Activated B cell treated with CpG ODN at 0.5 μM for 24 hours (primary cell): ENCODE measurements at regions not wholly inside any gene's neighbourhood (a gene's known extent, or its start where the extent isn't known, plus 50 kb on each side); places are given as distances from the start of the nearest gene placed in this dataset.

Experiments used
- ATAC-seq: fragments of 200-7000 bp; cut with Tn5 transposase; one replicate; pipeline ENCODE4 v1.10.0; 2021; ENCODE audit warnings: low read depth, mild to moderate bottlenecking, moderate library complexity
- CTCF ChIA-PET: fragments of 350-600 bp; sonication (Branson Sonifier 250); formaldehyde crosslinking; loops from one replicate; lab custom pipeline; 2021; ENCODE audit warnings: antibody characterized with exemption; lab: Charles Lee
- POLR2A ChIA-PET: fragments of 350-600 bp; sonication (Branson Sonifier 250); formaldehyde crosslinking; loops from one replicate; lab custom pipeline; 2021; ENCODE audit warnings: antibody characterized with exemption; lab: Charles Lee
- DNase-seq: peaks from one replicate; pipeline ENCODE4 v3.0.0; 2022
- H3K27ac Mint-ChIP-seq: one replicate; pipeline ENCODE4 v1.8.0; 2020; ENCODE audit warnings: mixed read lengths
- H3K27me3 Mint-ChIP-seq: one replicate; pipeline ENCODE4 v1.8.0; 2021; ENCODE audit warnings: mixed read lengths
- H3K36me3 Mint-ChIP-seq: one replicate; pipeline ENCODE4 v1.8.0; 2021; ENCODE audit warnings: low read depth, mixed read lengths
- H3K4me1 Mint-ChIP-seq: one replicate; pipeline ENCODE4 v1.8.0; 2021; ENCODE audit warnings: mixed read lengths
- H3K4me3 Mint-ChIP-seq: one replicate; pipeline ENCODE4 v1.8.0; 2020; ENCODE audit warnings: mild to moderate bottlenecking, mixed read lengths
- H3K9me3 Mint-ChIP-seq: one replicate; pipeline ENCODE4 v1.8.0; 2020; ENCODE audit warnings: mixed read lengths
- CTCF ChIP-seq: fragments of 200-600 bp; IDR thresholded peaks from one replicate; pipeline ENCODE4 v1.8.0; 2022; ENCODE audit warnings: antibody characterized with exemption, mild to moderate bottlenecking
- intact Hi-C: fragments of 100-400 bp; cut with micrococcal nuclease; formaldehyde crosslinking; loops from one replicate; pipeline ENCODE4 v1.15.1; 2024

GRCh38 chr13:38617936-38618335, 68.9 kb upstream of the FREM2 start:
- H3K27me3 Mint-ChIP-seq: no peaks in the 10 kb centered on the region
- no peaks in the 10 kb centered on the region for H3K9me3 Mint-ChIP-seq
- H3K4me1 Mint-ChIP-seq: no peaks in the 10 kb centered on the region
- H3K4me3 Mint-ChIP-seq: no peak overlapping the region
- no peaks in the 10 kb centered on the region for H3K36me3 Mint-ChIP-seq
- ChIA-PET CTCF (no interaction called here), POLR2A (no interaction called here)
- no peak for DNase-seq
- no peak for ATAC-seq
- intact Hi-C loops: no loop called here
- no peak for TF ChIP-seq CTCF
- H3K27ac Mint-ChIP-seq: no peak overlapping the region

- intact Hi-C loops: no loop called here
- Mint-ChIP-seq H3K4me3 (no peak overlapping the region), H3K27ac (no peak overlapping the region), H3K27me3 (no peaks in the 10 kb centered on the region), H3K4me1 (no peaks in the 10 kb centered on the region), H3K36me3 (no peaks in the 10 kb centered on the region), H3K9me3 (no peaks in the 10 kb centered on the region)
- TF ChIP-seq CTCF: no peak
- ChIA-PET CTCF (no interaction called here), POLR2A (no interaction called here)
- ATAC-seq (no peak), DNase-seq (no peak)
Observed at GRCh38 chr13:38618336-38618735, 68.5 kb upstream of the FREM2 start.

- Mint-ChIP-seq H3K36me3 (no peaks in the 10 kb centered on the region), H3K4me3 (no peak overlapping the region), H3K27me3 (no peaks in the 10 kb centered on the region), H3K27ac (no peak overlapping the region), H3K4me1 (no peaks in the 10 kb centered on the region), H3K9me3 (no peaks in the 10 kb centered on the region)
- intact Hi-C loops: no loop called here
- ATAC-seq (no peak), DNase-seq (no peak)
- TF ChIP-seq CTCF: no peak
- ChIA-PET POLR2A (no interaction called here), CTCF (no interaction called here)
Observed at GRCh38 chr13:38618881-38619280, 68.0 kb upstream of the FREM2 start.

- H3K36me3 Mint-ChIP-seq: no peaks in the 10 kb centered on the region
- TF ChIP-seq CTCF: no peak
- no peak for ATAC-seq
- POLR2A ChIA-PET: no interaction called here
- H3K4me3 Mint-ChIP-seq: no peak overlapping the region
- CTCF ChIA-PET: no interaction called here
- no peaks in the 10 kb centered on the region for H3K4me1 Mint-ChIP-seq
- no peaks in the 10 kb centered on the region for H3K9me3 Mint-ChIP-seq
- DNase-seq: no peak
- H3K27ac Mint-ChIP-seq: no peak overlapping the region
- H3K27me3 Mint-ChIP-seq: no peaks in the 10 kb centered on the region
- intact Hi-C loops: no loop called here
Observed at GRCh38 chr13:38620876-38621275, 66.0 kb upstream of the FREM2 start.

GRCh38 chr13:38624822-38625221, 62.1 kb upstream of the FREM2 start:
- no peak for TF ChIP-seq CTCF
- H3K27me3 Mint-ChIP-seq: no peaks in the 10 kb centered on the region
- POLR2A ChIA-PET: no interaction called here
- no peaks in the 10 kb centered on the region for H3K9me3 Mint-ChIP-seq
- ATAC-seq (no peak), DNase-seq (no peak)
- intact Hi-C loops: no loop called here
- H3K4me1 Mint-ChIP-seq: no peaks in the 10 kb centered on the region
- CTCF ChIA-PET: no interaction called here
- no peak overlapping the region for H3K27ac Mint-ChIP-seq
- H3K36me3 Mint-ChIP-seq: no peaks in the 10 kb centered on the region
- H3K4me3 Mint-ChIP-seq: no peak overlapping the region
